ENCODE measurements at regions not wholly inside any gene's neighbourhood (a gene's known extent, or its start where the extent isn't known, plus 50 kb on each side); places are given as distances from the start of the nearest gene placed in this dataset.

DNA sequence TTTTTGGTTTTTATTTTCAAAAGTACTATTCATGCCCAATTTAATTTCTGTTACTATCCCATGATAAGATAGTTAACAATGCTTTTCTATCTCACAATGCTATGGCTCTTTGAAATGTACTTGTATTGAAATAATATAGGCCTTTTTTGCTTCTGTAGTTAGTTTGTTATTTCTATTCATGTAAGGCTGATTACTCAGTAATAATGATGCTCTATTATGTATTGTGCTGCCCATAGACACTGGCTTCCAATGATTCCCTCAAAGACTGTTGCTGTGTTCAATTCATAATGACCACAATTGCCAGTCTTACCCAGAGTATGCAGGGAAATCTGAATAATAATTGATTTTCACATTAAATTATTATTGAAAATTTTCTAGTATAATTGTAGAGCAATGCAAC is 155.5 kb upstream of the POT1 start:
- H3K27ac ChIP-seq, result no peak overlapping the region
- DNase-seq (no peak), ATAC-seq (ENCODE audit: low FRiP score in 2 of 2) (no peak)
- H3K36me3 ChIP-seq, result no peaks in the 10 kb centered on the region
- no peaks in the 10 kb centered on the region for H3K27me3 ChIP-seq
- H3K4me1 ChIP-seq, result no peaks in the 10 kb centered on the region
- H3K9me3 ChIP-seq, result no peaks in the 10 kb centered on the region
- no peak for TF ChIP-seq EP300 (IDR thresholded peaks at IDR 0.05)
- TF ChIP-seq POLR2AphosphoS5 (IDR thresholded peaks at IDR 0.05), result no peak
- TF ChIP-seq POLR2A (IDR thresholded peaks at IDR 0.05), result no peak
- TF ChIP-seq, protein P1, sequence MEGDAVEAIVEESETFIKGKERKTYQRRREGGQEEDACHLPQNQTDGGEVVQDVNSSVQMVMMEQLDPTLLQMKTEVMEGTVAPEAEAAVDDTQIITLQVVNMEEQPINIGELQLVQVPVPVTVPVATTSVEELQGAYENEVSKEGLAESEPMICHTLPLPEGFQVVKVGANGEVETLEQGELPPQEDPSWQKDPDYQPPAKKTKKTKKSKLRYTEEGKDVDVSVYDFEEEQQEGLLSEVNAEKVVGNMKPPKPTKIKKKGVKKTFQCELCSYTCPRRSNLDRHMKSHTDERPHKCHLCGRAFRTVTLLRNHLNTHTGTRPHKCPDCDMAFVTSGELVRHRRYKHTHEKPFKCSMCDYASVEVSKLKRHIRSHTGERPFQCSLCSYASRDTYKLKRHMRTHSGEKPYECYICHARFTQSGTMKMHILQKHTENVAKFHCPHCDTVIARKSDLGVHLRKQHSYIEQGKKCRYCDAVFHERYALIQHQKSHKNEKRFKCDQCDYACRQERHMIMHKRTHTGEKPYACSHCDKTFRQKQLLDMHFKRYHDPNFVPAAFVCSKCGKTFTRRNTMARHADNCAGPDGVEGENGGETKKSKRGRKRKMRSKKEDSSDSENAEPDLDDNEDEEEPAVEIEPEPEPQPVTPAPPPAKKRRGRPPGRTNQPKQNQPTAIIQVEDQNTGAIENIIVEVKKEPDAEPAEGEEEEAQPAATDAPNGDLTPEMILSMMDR (IDR thresholded peaks at IDR 0.05), result no peak
- H3K4me3 ChIP-seq, result no peak overlapping the region

DNA sequence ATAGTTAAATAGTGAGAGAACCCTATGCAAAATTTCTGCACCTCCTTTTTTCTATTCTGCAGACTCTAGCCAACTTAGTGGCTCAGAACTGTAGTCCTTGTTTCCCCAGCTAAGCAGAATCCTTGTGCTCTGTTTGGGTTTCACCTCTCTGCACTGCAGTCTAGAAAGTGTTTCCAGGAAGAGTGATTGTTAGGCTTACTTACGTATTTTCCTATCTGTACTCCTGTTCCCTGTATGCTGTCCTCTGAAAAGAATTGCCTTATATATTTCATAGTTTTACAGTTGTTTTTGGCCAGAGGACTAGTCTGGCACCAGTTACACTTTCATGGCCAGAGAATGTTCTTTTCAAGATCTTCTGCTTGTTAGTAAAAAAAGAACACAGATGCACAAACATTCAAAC is 154.6 kb upstream of the POT1 start:
- Histone ChIP-seq H3K27ac (no peak overlapping the region), H3K27me3 (no peaks in the 10 kb centered on the region), H3K4me3 (no peak overlapping the region), H3K9me3 (no peaks in the 10 kb centered on the region), H3K36me3 (no peaks in the 10 kb centered on the region), H3K4me1 (no peaks in the 10 kb centered on the region)
- ATAC-seq (ENCODE audit: low FRiP score in 2 of 2) (no peak), DNase-seq (no peak)
- WGBS, 2 donors, result 82% methylated on average over 1 of the region's 1 CpG
- no peak for TF ChIP-seq EP300 (IDR thresholded peaks at IDR 0.05)
- TF ChIP-seq, protein P1 (IDR thresholded peaks at IDR 0.05), result no peak
- no peak for TF ChIP-seq POLR2AphosphoS5 (IDR thresholded peaks at IDR 0.05)
- no peak for TF ChIP-seq POLR2A (IDR thresholded peaks at IDR 0.05)

DNA sequence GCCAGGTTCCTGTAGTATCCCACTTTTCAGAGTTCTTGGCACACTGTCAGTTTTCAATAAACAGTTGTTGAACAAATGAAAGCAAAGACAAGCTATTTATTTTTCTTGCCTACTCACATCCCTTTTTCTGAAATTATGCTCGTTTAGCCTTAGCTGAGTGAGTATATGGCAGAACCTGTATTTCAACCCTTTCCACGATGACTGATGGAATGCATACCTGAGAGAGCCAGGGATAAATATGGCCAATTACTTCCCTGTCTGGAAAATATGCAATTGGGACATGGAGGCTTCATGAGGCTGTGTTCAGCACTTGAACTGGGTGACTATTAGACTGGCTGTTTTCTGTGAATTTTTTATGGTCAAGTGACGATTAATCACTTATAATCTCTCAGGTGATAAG is 144.5 kb upstream of the POT1 start:
- DNase-seq (no peak), ATAC-seq (ENCODE audit: low FRiP score in 2 of 2) (no peak)

DNA sequence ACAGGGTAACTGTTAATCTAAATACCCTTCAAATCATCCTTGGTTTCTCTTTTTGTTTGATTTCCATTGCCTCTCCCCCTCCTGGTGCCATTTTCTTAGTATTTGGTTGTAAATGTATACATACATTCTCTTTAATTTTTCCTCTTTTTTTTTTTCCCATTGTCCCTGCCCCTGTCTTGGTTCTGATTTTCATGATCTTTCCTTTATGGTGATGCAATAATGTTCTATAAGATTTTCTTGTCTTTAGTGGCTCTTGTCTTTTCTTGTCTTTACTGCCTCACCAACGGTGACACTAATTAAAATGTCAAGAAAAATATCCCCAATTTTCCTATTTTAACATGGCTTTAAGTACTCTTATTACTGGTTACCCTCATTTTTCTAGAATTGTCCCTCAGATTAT is 135.9 kb upstream of the POT1 start:
- WGBS, 2 donors, result 95 to 100% methylated on average over 1 of the region's 1 CpG
- Histone ChIP-seq H3K4me1 (no peaks in the 10 kb centered on the region), H3K27ac (no peak overlapping the region), H3K27me3 (no peaks in the 10 kb centered on the region), H3K9me3 (no peaks in the 10 kb centered on the region), H3K4me3 (no peak overlapping the region), H3K36me3 (no peaks in the 10 kb centered on the region)
- DNase-seq (no peak), ATAC-seq (ENCODE audit: low FRiP score in 2 of 2) (no peak)
- TF ChIP-seq, protein P1 (IDR thresholded peaks at IDR 0.05), result no peak
- TF ChIP-seq EP300 (IDR thresholded peaks at IDR 0.05) (no peak), POLR2AphosphoS5 (IDR thresholded peaks at IDR 0.05) (no peak), POLR2A (IDR thresholded peaks at IDR 0.05) (no peak)

More for the DNA sequence above, 144.5 kb upstream of the POT1 start:
- Histone ChIP-seq H3K36me3 (no peaks in the 10 kb centered on the region), H3K4me1 (no peaks in the 10 kb centered on the region), H3K9me3 (no peaks in the 10 kb centered on the region), H3K27ac (no peak overlapping the region), H3K27me3 (no peaks in the 10 kb centered on the region), H3K4me3 (no peak overlapping the region)
- no peak for TF ChIP-seq POLR2AphosphoS5 (IDR thresholded peaks at IDR 0.05)
- WGBS, 2 donors, result 46 to 53% methylated on average over 3 of the region's 3 CpGs

DNA sequence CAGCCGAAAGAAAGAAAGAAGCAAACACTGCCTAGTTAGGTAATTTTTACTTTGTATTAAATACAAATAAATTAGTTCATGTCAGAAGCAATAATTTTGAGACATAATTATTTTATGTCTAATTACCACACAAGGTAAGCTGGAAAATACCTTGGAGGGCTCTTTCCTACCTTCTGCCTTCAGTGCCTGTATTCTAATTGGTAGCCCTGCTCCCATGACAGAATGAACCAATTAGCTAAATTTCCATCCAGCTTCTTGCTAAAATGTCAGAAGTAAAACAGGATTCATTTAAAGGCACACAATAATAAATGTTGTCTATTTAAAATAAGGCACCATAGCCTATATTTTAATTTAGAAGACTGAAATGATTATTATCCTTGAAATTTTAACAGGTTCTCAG is 135.4 kb upstream of the POT1 start:
- TF ChIP-seq, protein P1 (IDR thresholded peaks at IDR 0.05), result no peak
- TF ChIP-seq POLR2A (IDR thresholded peaks at IDR 0.05), result no peak
- Histone ChIP-seq H3K4me3 (no peak overlapping the region), H3K9me3 (no peaks in the 10 kb centered on the region), H3K27me3 (no peaks in the 10 kb centered on the region), H3K36me3 (no peaks in the 10 kb centered on the region), H3K4me1 (no peaks in the 10 kb centered on the region), H3K27ac (no peak overlapping the region)
- 80 to 95% methylated on average over 1 of the region's 1 CpG for WGBS, 2 donors
- no peak for DNase-seq
- no peak for ATAC-seq (ENCODE audit: low FRiP score in 2 of 2)
